Progenitor cell of endocrine pancreas (in vitro differentiated cells): ENCODE measurements at regions not wholly inside any gene's neighbourhood (a gene's known extent, or its start where the extent isn't known, plus 50 kb on each side); places are given as distances from the start of the nearest gene placed in this dataset.

Source experiments
- DNase-seq: peaks from one replicate; pipeline ENCODE4 v3.0.0; 2021; ENCODE audit warnings: low spot score; ENCODE audit not compliant: unreplicated experiment
- H3K27ac Mint-ChIP-seq: 2 replicates; pipeline ENCODE4 v1.8.0; 2021; ENCODE audit warnings: mild to moderate bottlenecking, moderate library complexity, mixed read lengths
- H3K27me3 Mint-ChIP-seq: 2 replicates; pipeline ENCODE4 v1.8.0; 2021; ENCODE audit warnings: mixed read lengths
- H3K36me3 Mint-ChIP-seq: 2 replicates; pipeline ENCODE4 v1.8.0; 2022; ENCODE audit warnings: mixed read lengths; ENCODE audit not compliant: insufficient read depth
- H3K4me1 Mint-ChIP-seq: 2 replicates; pipeline ENCODE4 v1.8.0; 2021; ENCODE audit warnings: low read depth, mixed read lengths
- H3K4me3 Mint-ChIP-seq: 2 replicates; pipeline ENCODE4 v1.8.0; 2021; ENCODE audit warnings: low read depth, mild to moderate bottlenecking, moderate library complexity, mixed read lengths
- H3K9me3 Mint-ChIP-seq: 2 replicates; pipeline ENCODE4 v1.8.0; 2021; ENCODE audit warnings: low read depth, mixed read lengths
- CTCF ChIP-seq: fragments of 200-600 bp; sonication (generic); IDR thresholded peaks from one replicate; pipeline ENCODE4 v1.5.0; 2021; ENCODE audit warnings: antibody characterized with exemption, mild to moderate bottlenecking; ENCODE audit not compliant: unreplicated experiment

GRCh38 chr6:144696610-144697368 is 411.7 kb downstream of the UTRN start:
- no peak overlapping the region for H3K27ac Mint-ChIP-seq

GRCh38 chr6:144697369-144697760 is 412.2 kb downstream of the UTRN start:
- Mint-ChIP-seq H3K27ac (no peak overlapping the region), H3K36me3 (peaks cover 27% of the 10 kb centered on the region), H3K4me3 (no peak overlapping the region), H3K9me3 (peaks cover 22% of the 10 kb centered on the region), H3K4me1 (peaks cover 24% of the 10 kb centered on the region), H3K27me3 (no peaks in the 10 kb centered on the region)
- no peak for DNase-seq
- no peak for TF ChIP-seq CTCF

More at GRCh38 chr6:144696610-144697368, 411.7 kb downstream of the UTRN start:
- H3K4me3 Mint-ChIP-seq = no peak overlapping the region
- H3K36me3 Mint-ChIP-seq = peaks cover 32% of the 10 kb centered on the region
- no peak for TF ChIP-seq CTCF
- no peaks in the 10 kb centered on the region for H3K27me3 Mint-ChIP-seq
- no peak for DNase-seq
- H3K4me1 Mint-ChIP-seq = peaks cover 24% of the 10 kb centered on the region
- peaks cover 25% of the 10 kb centered on the region for H3K9me3 Mint-ChIP-seq

- H3K4me3 Mint-ChIP-seq = no peak overlapping the region
- peaks cover 24% of the 10 kb centered on the region for H3K4me1 Mint-ChIP-seq
- TF ChIP-seq CTCF = no peak
- no peaks in the 10 kb centered on the region for H3K27me3 Mint-ChIP-seq
- DNase-seq = no peak
- H3K9me3 Mint-ChIP-seq = peaks cover 18% of the 10 kb centered on the region
- H3K27ac Mint-ChIP-seq = no peak overlapping the region
- peaks cover 23% of the 10 kb centered on the region for H3K36me3 Mint-ChIP-seq
Measured at GRCh38 chr6:144697801-144698200, 412.7 kb downstream of the UTRN start.

- Mint-ChIP-seq H3K27ac (no peak overlapping the region), H3K4me3 (no peak overlapping the region), H3K9me3 (no peaks in the 10 kb centered on the region), H3K27me3 (no peaks in the 10 kb centered on the region), H3K4me1 (peaks cover 5% of the 10 kb centered on the region), H3K36me3 (peaks cover 13% of the 10 kb centered on the region)
- no peak for TF ChIP-seq CTCF
- no peak for DNase-seq
Measured at GRCh38 chr6:144702781-144703180, 417.6 kb downstream of the UTRN start.

GRCh38 chr6:144710207-144710606 is 425.1 kb downstream of the UTRN start:
- Mint-ChIP-seq H3K4me3 (no peak overlapping the region), H3K27me3 (no peaks in the 10 kb centered on the region), H3K9me3 (no peaks in the 10 kb centered on the region), H3K4me1 (peaks cover 9% of the 10 kb centered on the region), H3K27ac (peak overlapping the region; percentile 11), H3K36me3 (peaks cover 7% of the 10 kb centered on the region)
- no peak for DNase-seq
- TF ChIP-seq CTCF = no peak
